ENCODE measurements at regions not wholly inside any gene's neighbourhood (a gene's known extent, or its start where the extent isn't known, plus 50 kb on each side); places are given as distances from the start of the nearest gene placed in this dataset.

GRCh38 chr9:85230081-85230480 is 511.7 kb downstream of the AGTPBP1 start (continued):
- no peak for TF ChIP-seq REST (IDR thresholded peaks at IDR 0.05)
- no peak for TF ChIP-seq HNF4A (conservative IDR thresholded peaks at IDR 0.05)
- TF ChIP-seq GABPA (IDR thresholded peaks at IDR 0.05 in 1 of 2, conservative IDR thresholded peaks at IDR 0.05 in 1 of 2), result no peak
- TF ChIP-seq ZBTB33 (IDR thresholded peaks at IDR 0.05), result no peak
- TF ChIP-seq JUND (IDR thresholded peaks at IDR 0.05), result no peak

- H3K9me3 ChIP-seq (ENCODE audit: control insufficient read depth in 4 of 4, low read length in 3 of 4), result no peaks in the 10 kb centered on the region
- H3K36me3 ChIP-seq (ENCODE audit: control insufficient read depth in 4 of 4, insufficient read depth in 3 of 4, low read depth in 1 of 4, low read length in 3 of 4), result no peaks in the 10 kb centered on the region
- H3K4me3 ChIP-seq (ENCODE audit: low read depth in 1 of 3, low read length in 3 of 3), result no peak overlapping the region
- DNase-seq (ENCODE audit: low spot score), result no peak
- WGBS, result 85% methylated on average over 9 of the region's 9 CpGs
- no peaks in the 10 kb centered on the region for H3K4me1 ChIP-seq (ENCODE audit: control insufficient read depth in 4 of 4, insufficient read depth in 4 of 4, low read length in 3 of 4)
- no peak overlapping the region for H3K27ac ChIP-seq (ENCODE audit: low read depth in 1 of 2, low read length in 2 of 2)
- TF ChIP-seq EGR1 (IDR thresholded peaks at IDR 0.05; ENCODE audit: low read depth in 2 of 2) (no peak), HNF4A (conservative IDR thresholded peaks at IDR 0.05) (no peak), RAD21 (IDR thresholded peaks at IDR 0.05) (no peak), ATF3 (IDR thresholded peaks at IDR 0.05) (no peak), SP1 (IDR thresholded peaks at IDR 0.05) (no peak)
- H3K9ac ChIP-seq (ENCODE audit: low read depth in 1 of 2, low read length in 2 of 2), result no peak overlapping the region
- H3K27me3 ChIP-seq (ENCODE audit: control insufficient read depth in 4 of 4, insufficient read depth in 4 of 4, low read length in 3 of 4), result peaks cover 0 to 8% (median 1%) of the 10 kb centered on the region in 4 donors
Measured at GRCh38 chr9:85228111-85228855, 513.5 kb downstream of the AGTPBP1 start.

- no peak for TF ChIP-seq YY1 (IDR thresholded peaks at IDR 0.05)
- 65% methylated on average over 2 of the region's 2 CpGs for WGBS
- no peak for DNase-seq (ENCODE audit: low spot score)
Measured at GRCh38 chr9:85225180-85225579, 516.6 kb downstream of the AGTPBP1 start.

More at GRCh38 chr9:85225180-85225579, 516.6 kb downstream of the AGTPBP1 start:
- Histone ChIP-seq H3K27me3 (ENCODE audit: control insufficient read depth in 4 of 4, insufficient read depth in 4 of 4, low read length in 3 of 4) (peaks cover 0 to 3% (median 0%) of the 10 kb centered on the region in 4 donors), H3K4me3 (ENCODE audit: low read depth in 1 of 3, low read length in 3 of 3) (no peak overlapping the region), H3K36me3 (ENCODE audit: control insufficient read depth in 4 of 4, insufficient read depth in 3 of 4, low read depth in 1 of 4, low read length in 3 of 4) (no peaks in the 10 kb centered on the region), H3K27ac (ENCODE audit: low read depth in 1 of 2, low read length in 2 of 2) (no peak overlapping the region), H3K4me1 (ENCODE audit: control insufficient read depth in 4 of 4, insufficient read depth in 4 of 4, low read length in 3 of 4) (no peaks in the 10 kb centered on the region), H3K9ac (ENCODE audit: low read depth in 1 of 2, low read length in 2 of 2) (no peak overlapping the region), H3K9me3 (ENCODE audit: control insufficient read depth in 4 of 4, low read length in 3 of 4) (no peaks in the 10 kb centered on the region)
